GM10248 (cell line): ENCODE measurements at regions not wholly inside any gene's neighbourhood (a gene's known extent, or its start where the extent isn't known, plus 50 kb on each side); places are given as distances from the start of the nearest gene placed in this dataset.

Experiments
- CTCF ChIA-PET: fragments of 300-600 bp; sonication (Branson Sonifier 250); formaldehyde crosslinking; extraction: SDS; loops from one replicate; lab custom pipeline; 2021; ENCODE audit warnings: antibody characterized with exemption; lab: Yijun Ruan, JAX
- POLR2A ChIA-PET: fragments of 350-650 bp; sonication (Branson Sonifier 250); formaldehyde crosslinking; extraction: SDS; loops from one replicate; lab custom pipeline; 2020; ENCODE audit warnings: antibody characterized with exemption; lab: Yijun Ruan, JAX
- DNase-seq: peaks from one replicate; pipeline ENCODE4 v3.0.0; 2012; ENCODE audit errors: extremely low spot score
- CTCF ChIP-seq: IDR thresholded peaks from 2 replicates; pipeline ENCODE4 v1.5.1; 2012; ENCODE audit warnings: mild to moderate bottlenecking, low read depth; ENCODE audit errors: extremely low read depth, missing control alignments, control extremely low read depth

- ChIA-PET CTCF (interaction anchor here (1.1 kb wide), 1 partner anchor 11 kb away, joined by 3 read pairs; no protein-coding TSS in a partner anchor), POLR2A (no interaction called here)
- DNase-seq = no peak
- no peak for TF ChIP-seq CTCF
Observed at GRCh38 chr2:5751873-5752482, 59.8 kb downstream of the SOX11 start.

GRCh38 chr2:5756272-5756671 lies 64.1 kb downstream of the SOX11 start:
- TF ChIP-seq CTCF = no peak
- no peak for DNase-seq
- CTCF ChIA-PET = no interaction called here
- POLR2A ChIA-PET = no interaction called here

- DNase-seq = no peak
- ChIA-PET POLR2A (no interaction called here), CTCF (no interaction called here)
- TF ChIP-seq CTCF = no peak
Observed at GRCh38 chr2:5758346-5758745, 66.2 kb downstream of the SOX11 start.

- ChIA-PET POLR2A (no interaction called here), CTCF (interaction anchor here (0.6 to 1.2 kb wide), 3 partner anchors 12 to 22 kb away, joined by 3 to 4 read pairs (median 3); no protein-coding TSS in a partner anchor)
- DNase-seq = no peak
- no peak for TF ChIP-seq CTCF
Observed at GRCh38 chr2:5759949-5760348, 67.8 kb downstream of the SOX11 start.

- no peak for DNase-seq
- ChIA-PET POLR2A (no interaction called here), CTCF (no interaction called here)
- TF ChIP-seq CTCF = no peak
Observed at GRCh38 chr2:5763531-5763930, 71.3 kb downstream of the SOX11 start.

GRCh38 chr2:5764041-5764440 lies 71.9 kb downstream of the SOX11 start:
- ChIA-PET CTCF (no interaction called here), POLR2A (no interaction called here)

More at GRCh38 chr2:5764041-5764440, 71.9 kb downstream of the SOX11 start:
- DNase-seq = no peak
- no peak for TF ChIP-seq CTCF
